GM12878 (cell line): ENCODE measurements at regions not wholly inside any gene's neighbourhood (a gene's known extent, or its start where the extent isn't known, plus 50 kb on each side); places are given as distances from the start of the nearest gene placed in this dataset.

Experiments
- ATAC-seq: fragments of 200-7000 bp; cut with Tn5 transposase; 3 replicates; pipeline ENCODE4 v1.9.1; 2020; ENCODE audit warnings: mild to moderate bottlenecking, moderate library complexity
- BruUV-seq: library from RNA; stranded (reverse); fragments of 400-500 nt; replicated peaks from 2 replicates; lab custom pipeline; 2021; lab: Mats Ljungman, UMichigan
- CTCF ChIA-PET: fragments of 300-600 bp; sonication (Branson Sonifier 250); formaldehyde crosslinking; extraction: SDS; loops from one replicate; lab custom pipeline; 2021; ENCODE audit warnings: inconsistent platforms; lab: Yijun Ruan, JAX
- POLR2A ChIA-PET: fragments of 350-600 bp; formaldehyde crosslinking; extraction: SDS; loops from one replicate; lab custom pipeline; 2021; ENCODE audit warnings: inconsistent platforms; lab: Charles Lee
- RAD21 ChIA-PET: fragments of 300-600 bp; sonication (Branson Sonifier 250); formaldehyde crosslinking; loops from one replicate; lab custom pipeline; 2023; ENCODE audit warnings: antibody characterized with exemption; ENCODE audit not compliant: unreplicated experiment; lab: Charles Lee
- SMC1A ChIA-PET: fragments of 300-600 bp; sonication (Branson Sonifier 250); formaldehyde crosslinking; loops from one replicate; lab custom pipeline; 2023; ENCODE audit not compliant: unreplicated experiment, uncharacterized antibody; lab: Charles Lee
- DNase-seq: peaks from one replicate; pipeline ENCODE4 v3.0.0-alpha.2; 2011; ENCODE audit warnings: low read depth, low spot score
- FAIRE-seq: peaks from 3 replicates; lab custom pipeline; 2011; peaks lifted over from hg19 to GRCh38; lab: Jason Lieb, UNC
- H2AFZ ChIP-seq: 2 replicates; pipeline ENCODE4 v1.6.0; 2011; ENCODE audit warnings: low read depth, low read length, control low read depth; ENCODE audit not compliant: control insufficient read depth
- H3K27ac ChIP-seq: 2 replicates; pipeline ENCODE4 v1.5.1; 2011; ENCODE audit warnings: control low read depth; ENCODE audit not compliant: control insufficient read depth, insufficient read depth
- H3K27me3 ChIP-seq, 2 experiments: replicated peaks in 1 of 2; 2 replicates each; pipeline versions ENCODE4 v1.6.0 to v1.6.1; 2011; ENCODE audit warnings: low read length in 1 of 2; ENCODE audit not compliant: control insufficient read depth in 2 of 2, insufficient read depth in 2 of 2
- H3K36me3 ChIP-seq, 2 experiments: 2 replicates each; pipeline ENCODE4 v1.5.1; 2011; ENCODE audit warnings: low read length in 1 of 2; ENCODE audit not compliant: control insufficient read depth in 2 of 2, insufficient read depth in 2 of 2
- H3K4me1 ChIP-seq: 2 replicates; pipeline ENCODE4 v1.6.1; 2011; ENCODE audit warnings: mild to moderate bottlenecking, low read length, moderate library complexity, mixed read lengths; ENCODE audit not compliant: control insufficient read depth, insufficient read depth
- H3K4me2 ChIP-seq: 2 replicates; pipeline ENCODE4 v1.6.0; 2011; ENCODE audit warnings: control low read depth; ENCODE audit not compliant: control insufficient read depth, insufficient read depth
- H3K4me3 ChIP-seq: fragments of 200-600 bp; sonication (generic); 2 replicates; pipeline ENCODE4 v1.5.1; 2016
- H3K79me2 ChIP-seq: 2 replicates; pipeline ENCODE4 v1.6.0; 2011; ENCODE audit warnings: low read length; ENCODE audit not compliant: control insufficient read depth, insufficient read depth
- H3K9ac ChIP-seq: 2 replicates; pipeline ENCODE4 v1.8.0; 2011; ENCODE audit warnings: low read length, control low read depth, mixed read lengths; ENCODE audit not compliant: control insufficient read depth, insufficient read depth
- H3K9me3 ChIP-seq: replicated peaks from 3 replicates; pipeline ENCODE4 v1.5.1; 2011; ENCODE audit warnings: mild to moderate bottlenecking, low read length; ENCODE audit not compliant: control insufficient read depth, insufficient read depth
- H4K20me1 ChIP-seq: 2 replicates; pipeline ENCODE4 v1.6.0; 2011; ENCODE audit not compliant: control insufficient read depth, insufficient read depth
- BCL3 ChIP-seq: IDR thresholded peaks from 2 replicates; pipeline ENCODE4 v1.6.1; 2011; ENCODE audit warnings: borderline replicate concordance, low read depth, mild to moderate bottlenecking, moderate library complexity, low read length; ENCODE audit not compliant: insufficient read depth, poor library complexity, severe bottlenecking
- BRCA1 ChIP-seq: IDR thresholded peaks from 2 replicates; pipeline ENCODE4 v1.6.1; 2011; ENCODE audit warnings: low read depth, low read length, improper control_type of control experiment
- CHD1 ChIP-seq: IDR thresholded peaks from 2 replicates; pipeline ENCODE4 v1.6.1; 2012; ENCODE audit warnings: low read depth, low read length, improper control_type of control experiment
- CREB1 ChIP-seq: IDR thresholded peaks from 2 replicates; pipeline ENCODE4 v1.6.1; 2012; ENCODE audit warnings: low read depth, mild to moderate bottlenecking, inconsistent platforms
- CUX1 ChIP-seq: IDR thresholded peaks from 2 replicates; pipeline ENCODE4 v1.6.1; 2012; ENCODE audit warnings: improper control_type of control experiment, low read depth, low read length; ENCODE audit not compliant: insufficient replicate concordance
- E2F8 ChIP-seq: fragments of 450-650 bp; IDR thresholded peaks from 2 replicates; pipeline ENCODE4 v1.6.1; 2018; ENCODE audit warnings: mild to moderate bottlenecking, low read depth, moderate library complexity; ENCODE audit not compliant: partially characterized antibody
- EP300 ChIP-seq, 2 experiments: fragments of 150-350 bp in 1 of 2; IDR thresholded peaks; 2 replicates each; pipeline ENCODE4 v1.6.1; 2011 to 2012; ENCODE audit warnings: low read depth in 2 of 2, low read length in 2 of 2, borderline replicate concordance in 1 of 2, improper control_type of control experiment in 1 of 2, inconsistent platforms in 1 of 2; ENCODE audit not compliant: control insufficient read depth in 1 of 2
- IRF4 ChIP-seq: IDR thresholded peaks from 2 replicates; pipeline ENCODE4 v1.6.1; 2011; ENCODE audit warnings: low read depth, low read length
- NFXL1 ChIP-seq: fragments of 450-650 bp; IDR thresholded peaks from 2 replicates; pipeline ENCODE4 v1.6.1; 2017; ENCODE audit warnings: antibody characterized with exemption, mild to moderate bottlenecking, borderline replicate concordance
- PKNOX1 ChIP-seq: fragments of 450-650 bp; IDR thresholded peaks from 2 replicates; pipeline ENCODE4 v1.6.1; 2016; ENCODE audit warnings: mild to moderate bottlenecking
- TAF1 ChIP-seq: IDR thresholded peaks from 2 replicates; pipeline ENCODE4 v1.6.1; 2011; ENCODE audit warnings: mild to moderate bottlenecking, low read depth, low read length, borderline replicate concordance
- TARDBP ChIP-seq: IDR thresholded peaks from 2 replicates; pipeline ENCODE4 v1.6.1; 2016; ENCODE audit warnings: borderline replicate concordance
- WRNIP1 ChIP-seq: IDR thresholded peaks from 2 replicates; pipeline ENCODE4 v1.6.1; 2011; ENCODE audit warnings: low read depth, low read length, improper control_type of control experiment, borderline replicate concordance
- ZNF217 ChIP-seq: fragments of 450-650 bp; IDR thresholded peaks from 2 replicates; pipeline ENCODE4 v1.6.1; 2017; ENCODE audit warnings: antibody characterized with exemption, mild to moderate bottlenecking
- WGBS: methylation state at CpG from one replicate; pipeline ENCODE4 v1.1.6; 2016; ENCODE audit warnings: low lambda C conversion rate; ENCODE audit not compliant: insufficient replicate concordance, insufficient coverage; ENCODE audit errors: missing lambda C conversion rate; 5-methylcytosine and 5-hydroxymethylcytosine counted together
- in situ Hi-C: fragments of 300-500 bp; cut with MboI; formaldehyde crosslinking; loops from 9 replicates; pipeline ENCODE4 v1.14.3; 2018; ENCODE audit warnings: mixed read lengths
- intact Hi-C: fragments of 100-400 bp; cut with micrococcal nuclease; formaldehyde crosslinking; loops from one replicate; pipeline ENCODE4 v1.14.2; 2022; ENCODE audit not compliant: unreplicated experiment

- FAIRE-seq = no peak
These were observed 969.3 kb downstream of the TMTC2 start for GRCh38 chr12:83656004-83656403.

More at GRCh38 chr12:83656004-83656403, 969.3 kb downstream of the TMTC2 start:
- Histone ChIP-seq H3K27ac (no peak overlapping the region), H3K4me3 (no peak overlapping the region), H3K36me3 (no peaks in the 10 kb centered on the region), H4K20me1 (no peaks in the 10 kb centered on the region), H3K4me1 (no peaks in the 10 kb centered on the region), H3K4me2 (no peak overlapping the region), H3K79me2 (no peaks in the 10 kb centered on the region), H3K9me3 (no peaks in the 10 kb centered on the region), H3K9ac (no peak overlapping the region), H2AFZ (no peak overlapping the region), H3K27me3 (no peaks in the 10 kb centered on the region)
- ChIA-PET SMC1A (no interaction called here), CTCF (interaction anchor here (1.3 kb wide), 1 partner anchor 970 kb away, joined by 3 read pairs; the partner anchor contains the start of gene TMTC2), RAD21 (no interaction called here), POLR2A (no interaction called here)
- no peak for DNase-seq
- 13% methylated on average over 2 of the region's 2 CpGs for WGBS
- no TSS peak for BruUV-seq
- TF ChIP-seq BRCA1 = no peak
- TF ChIP-seq CUX1 = no peak
- TF ChIP-seq NFXL1 = no peak
- TF ChIP-seq CHD1 = no peak
- no peak for TF ChIP-seq CREB1
- no peak for TF ChIP-seq BCL3
- no peak for TF ChIP-seq TARDBP
- no peak for TF ChIP-seq E2F8
- TF ChIP-seq ZNF217 = no peak
- TF ChIP-seq WRNIP1 = no peak
- TF ChIP-seq PKNOX1 = no peak
- TF ChIP-seq IRF4 = no peak
- TF ChIP-seq TAF1 = no peak
- no peak for TF ChIP-seq EP300 (IDR thresholded peaks at IDR 0.05; ENCODE audit: borderline replicate concordance in 1 of 2, control insufficient read depth in 1 of 2, low read depth in 2 of 2, low read length in 2 of 2)
- intact Hi-C loops = no loop called here
- in situ Hi-C loops = no loop called here
- no peak for ATAC-seq
